Epithelial cell of proximal tubule (primary cell): ENCODE measurements at regions not wholly inside any gene's neighbourhood (a gene's known extent, or its start where the extent isn't known, plus 50 kb on each side); places are given as distances from the start of the nearest gene placed in this dataset.

Experiments
- DNase-seq: peaks from one replicate; pipeline ENCODE4 v3.0.0-alpha.2; 2011; ENCODE audit warnings: low read depth
- H3K4me3 ChIP-seq: 2 replicates; pipeline ENCODE4 v1.5.1; 2011; ENCODE audit warnings: low read depth, mild to moderate bottlenecking, low read length
- TF ChIP-seq, protein P1 (sequence below): conservative IDR thresholded peaks from 2 replicates; pipeline ENCODE4 v1.5.1; 2012; ENCODE audit warnings: low read depth, mild to moderate bottlenecking, low read length

DNA sequence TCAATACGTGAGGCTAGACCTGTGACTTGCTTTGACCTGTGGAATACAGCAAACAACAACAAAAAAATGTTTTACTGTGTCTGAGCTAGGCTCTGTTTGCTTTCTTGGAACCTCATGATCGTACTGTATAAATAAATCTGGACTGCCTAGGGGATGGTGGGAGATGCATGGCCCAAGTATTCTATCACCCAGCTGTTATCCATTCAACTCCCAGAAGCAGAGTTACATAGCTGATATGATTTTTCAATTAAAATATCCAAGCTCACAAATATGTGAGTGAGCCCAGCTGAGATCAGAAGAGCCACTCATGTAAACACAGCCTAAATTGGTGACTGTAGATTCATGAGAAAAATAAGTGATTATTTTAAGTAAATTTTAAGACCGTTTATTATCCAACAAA, 154.1 kb upstream of the THUMPD2 start:
- no peak for DNase-seq
- TF ChIP-seq, protein P1, sequence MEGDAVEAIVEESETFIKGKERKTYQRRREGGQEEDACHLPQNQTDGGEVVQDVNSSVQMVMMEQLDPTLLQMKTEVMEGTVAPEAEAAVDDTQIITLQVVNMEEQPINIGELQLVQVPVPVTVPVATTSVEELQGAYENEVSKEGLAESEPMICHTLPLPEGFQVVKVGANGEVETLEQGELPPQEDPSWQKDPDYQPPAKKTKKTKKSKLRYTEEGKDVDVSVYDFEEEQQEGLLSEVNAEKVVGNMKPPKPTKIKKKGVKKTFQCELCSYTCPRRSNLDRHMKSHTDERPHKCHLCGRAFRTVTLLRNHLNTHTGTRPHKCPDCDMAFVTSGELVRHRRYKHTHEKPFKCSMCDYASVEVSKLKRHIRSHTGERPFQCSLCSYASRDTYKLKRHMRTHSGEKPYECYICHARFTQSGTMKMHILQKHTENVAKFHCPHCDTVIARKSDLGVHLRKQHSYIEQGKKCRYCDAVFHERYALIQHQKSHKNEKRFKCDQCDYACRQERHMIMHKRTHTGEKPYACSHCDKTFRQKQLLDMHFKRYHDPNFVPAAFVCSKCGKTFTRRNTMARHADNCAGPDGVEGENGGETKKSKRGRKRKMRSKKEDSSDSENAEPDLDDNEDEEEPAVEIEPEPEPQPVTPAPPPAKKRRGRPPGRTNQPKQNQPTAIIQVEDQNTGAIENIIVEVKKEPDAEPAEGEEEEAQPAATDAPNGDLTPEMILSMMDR, result no peak
- no peak overlapping the region for H3K4me3 ChIP-seq

DNA sequence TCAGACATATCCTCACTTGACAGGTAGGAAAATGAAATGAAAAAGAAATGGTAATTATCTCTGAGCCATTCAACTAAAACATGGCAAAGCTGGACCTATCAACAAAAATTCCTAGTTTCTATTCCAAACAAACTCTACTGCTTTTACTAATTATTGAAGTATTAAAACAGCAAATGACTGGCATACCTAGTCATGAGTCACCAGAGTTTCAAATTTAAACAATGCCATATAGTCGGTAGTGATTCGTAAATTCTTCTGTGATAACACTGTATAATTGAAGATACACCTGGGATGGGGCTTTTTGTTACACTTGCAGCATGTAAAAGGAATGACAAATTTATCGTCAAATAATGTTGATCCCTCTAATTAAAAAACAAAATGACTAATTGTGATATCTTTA, 153.1 kb upstream of the THUMPD2 start:
- TF ChIP-seq, protein P1, result no peak
- DNase-seq, result no peak
- no peak overlapping the region for H3K4me3 ChIP-seq

DNA sequence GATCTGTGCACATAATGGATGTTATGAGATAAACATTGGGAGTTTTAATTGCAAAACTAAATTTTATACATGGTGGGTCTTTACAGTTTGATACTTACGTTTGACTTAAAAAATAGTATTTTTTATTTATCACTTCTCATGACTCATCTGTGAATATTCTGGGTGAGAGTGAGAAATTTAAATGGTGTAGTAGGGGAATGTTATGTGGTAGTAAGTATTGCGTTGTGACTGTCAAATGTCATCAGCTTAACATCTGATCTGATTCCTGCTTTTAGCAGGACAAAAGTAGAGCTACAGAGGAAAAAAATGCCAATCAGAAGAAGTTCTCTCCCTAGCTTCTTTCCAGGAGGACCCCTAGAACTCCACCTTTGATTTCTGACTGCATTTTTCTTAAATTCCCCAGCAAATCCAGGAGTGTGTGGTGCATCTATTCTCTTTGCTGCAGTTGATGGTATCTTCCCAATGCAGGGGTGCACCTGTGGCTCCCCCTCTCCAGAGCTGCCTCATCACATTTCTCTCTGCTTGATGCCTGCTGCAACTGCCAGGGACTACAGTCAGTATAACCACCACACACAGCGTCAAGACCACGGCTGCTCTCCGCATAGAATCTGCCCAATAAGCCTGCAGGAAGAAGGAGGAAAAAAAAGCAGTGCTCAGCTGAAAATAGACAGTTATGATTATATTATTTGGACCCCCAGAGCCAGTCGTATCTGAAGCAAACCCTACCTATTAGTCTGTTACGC, 151.3 kb upstream of the THUMPD2 start:
- H3K4me3 ChIP-seq, result no peak overlapping the region
- no peak for DNase-seq
- TF ChIP-seq, protein P1, result no peak

DNA sequence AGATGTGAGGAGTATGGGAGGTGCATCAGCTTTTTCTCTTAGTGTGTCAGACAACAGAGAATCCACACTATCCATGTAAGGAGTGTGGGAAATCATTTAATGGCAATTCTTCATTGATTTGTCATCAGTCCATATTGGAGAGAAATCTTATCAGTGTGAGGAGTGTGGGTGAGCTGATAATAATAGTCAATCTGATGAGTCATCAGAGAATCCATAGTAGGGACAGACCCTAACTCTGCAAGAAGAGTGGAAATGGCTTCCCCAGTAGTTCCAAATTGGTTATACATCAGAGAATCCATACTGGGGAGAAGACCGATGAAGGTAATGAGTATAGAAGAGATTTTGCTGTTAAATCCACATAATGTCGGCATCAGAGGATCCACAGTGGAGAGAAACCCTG, 150.5 kb upstream of the THUMPD2 start:
- TF ChIP-seq, protein P1, result no peak
- H3K4me3 ChIP-seq, result no peak overlapping the region
- no peak for DNase-seq

DNA sequence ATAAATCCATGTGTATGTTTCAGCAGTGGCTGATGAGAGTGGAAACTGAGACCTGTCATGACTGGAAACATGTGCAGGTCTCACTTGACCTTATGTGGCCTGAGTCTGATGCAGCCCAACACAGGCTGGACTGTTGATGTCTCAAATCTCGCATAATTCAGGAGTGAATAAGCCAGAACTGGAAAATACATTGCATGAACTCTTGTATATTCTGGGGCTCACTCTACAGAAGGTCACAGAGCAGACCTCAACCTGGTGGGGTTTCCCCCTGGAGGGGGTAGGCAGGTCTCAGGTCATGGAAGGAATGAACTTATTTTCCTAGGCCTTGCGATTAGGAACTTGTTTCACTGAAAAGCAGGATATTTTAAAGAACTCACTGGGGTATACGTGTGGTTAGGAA, 146.3 kb upstream of the THUMPD2 start:
- TF ChIP-seq, protein P1, result no peak
- H3K4me3 ChIP-seq, result no peak overlapping the region
- DNase-seq, result no peak

DNA sequence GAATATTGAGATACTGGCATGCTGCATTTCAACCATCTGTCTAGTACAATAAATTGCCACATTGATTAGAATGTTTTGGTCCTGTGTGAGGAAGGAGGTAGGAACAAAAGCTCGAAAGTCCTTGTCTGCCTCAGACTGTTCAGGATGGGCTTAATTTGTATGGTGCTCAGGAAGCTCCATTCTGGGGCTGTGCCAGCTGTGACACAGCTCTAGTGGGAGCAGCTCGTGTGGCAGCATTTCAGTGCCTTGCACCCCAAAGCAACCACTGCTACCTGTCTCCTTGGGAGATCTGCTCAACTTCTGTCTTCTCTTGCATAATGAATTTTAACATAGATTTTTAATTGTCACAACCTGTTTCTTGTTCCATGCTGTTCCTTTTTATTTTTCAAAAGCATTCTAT, 144.4 kb upstream of the THUMPD2 start:
- no peak overlapping the region for H3K4me3 ChIP-seq
- TF ChIP-seq, protein P1, result no peak
- DNase-seq, result no peak
